PC-3 (cell line): ENCODE measurements at regions not wholly inside any gene's neighbourhood (a gene's known extent, or its start where the extent isn't known, plus 50 kb on each side); places are given as distances from the start of the nearest gene placed in this dataset.
A peak's percentile ranks its signal among the peaks of the same experiment; 100 is the strongest.

Experiments used
- ATAC-seq: fragments of 200-7000 bp; cut with Tn5 transposase; 2 replicates; pipeline ENCODE4 v1.9.1; 2020; ENCODE audit warnings: mild to moderate bottlenecking, moderate library complexity
- BruUV-seq: library from RNA; stranded (reverse); fragments of 400-500 nt; replicated peaks from 2 replicates; lab custom pipeline; 2021; lab: Mats Ljungman, UMichigan
- CTCF ChIA-PET: fragments of 300-600 bp; sonication (Branson Sonifier 250); formaldehyde crosslinking; loops from one replicate; lab custom pipeline; 2022; ENCODE audit warnings: antibody characterized with exemption; lab: Charles Lee
- POLR2A ChIA-PET: fragments of 300-600 bp; sonication (Branson Sonifier 250); formaldehyde crosslinking; loops from one replicate; lab custom pipeline; 2022; ENCODE audit warnings: antibody characterized with exemption; ENCODE audit not compliant: unreplicated experiment; lab: Charles Lee
- DNase-seq: peaks from one replicate; pipeline ENCODE4 v3.0.0-alpha.2; 2015
- H2AFZ ChIP-seq: fragments of 300-600 bp; sonication (generic); 2 replicates; pipeline ENCODE4 v1.6.0; 2016; ENCODE audit warnings: antibody characterized with exemption, low read length
- H3F3A ChIP-seq: fragments of 300-600 bp; sonication (generic); one replicate; pipeline ENCODE4 v1.6.0; 2017; ENCODE audit warnings: antibody characterized with exemption, low read length, control low read depth, mild to moderate bottlenecking; ENCODE audit not compliant: unreplicated experiment
- H3K27ac ChIP-seq: fragments of 300-600 bp; sonication (generic); 2 replicates; pipeline ENCODE4 v1.5.1; 2016; ENCODE audit warnings: mild to moderate bottlenecking, low read length
- H3K27me3 ChIP-seq: fragments of 300-600 bp; sonication (generic); 2 replicates; pipeline ENCODE4 v1.6.1; 2016; ENCODE audit warnings: low read length, mixed read lengths
- H3K36me3 ChIP-seq: fragments of 300-600 bp; sonication (generic); 2 replicates; pipeline ENCODE4 v1.6.1; 2016; ENCODE audit warnings: low read depth, mixed run types, low read length, mixed read lengths
- H3K4me1 ChIP-seq: fragments of 300-600 bp; sonication (generic); 2 replicates; pipeline ENCODE4 v1.5.1; 2016; ENCODE audit warnings: low read length; ENCODE audit not compliant: insufficient read depth
- H3K4me2 ChIP-seq: fragments of 300-600 bp; sonication (generic); 2 replicates; pipeline ENCODE4 v1.6.0; 2016; ENCODE audit warnings: low read length
- H3K4me3 ChIP-seq: fragments of 300-600 bp; sonication (generic); 2 replicates; pipeline ENCODE4 v1.5.1; 2016; ENCODE audit warnings: mild to moderate bottlenecking, low read length, mixed read lengths
- H3K79me2 ChIP-seq: fragments of 300-600 bp; sonication (generic); 2 replicates; pipeline ENCODE4 v1.6.1; 2017; ENCODE audit warnings: low read length, mixed read lengths
- H3K9ac ChIP-seq: fragments of 300-600 bp; sonication (generic); 2 replicates; pipeline ENCODE4 v1.6.0; 2016; ENCODE audit warnings: mild to moderate bottlenecking, low read length
- H3K9me2 ChIP-seq: fragments of 300-600 bp; sonication (generic); replicated peaks from 2 replicates; pipeline ENCODE4 v1.6.1; 2016; ENCODE audit warnings: mixed run types, low read length, mixed read lengths
- H3K9me3 ChIP-seq: fragments of 300-600 bp; sonication (generic); 2 replicates; pipeline ENCODE4 v1.6.1; 2016; ENCODE audit warnings: low read length, mixed read lengths
- H4K20me1 ChIP-seq: fragments of 300-600 bp; sonication (generic); 2 replicates; pipeline ENCODE4 v1.6.1; 2016; ENCODE audit warnings: low read length, mixed read lengths
- CTCF ChIP-seq: fragments of 300-600 bp; sonication (generic); conservative IDR thresholded peaks from 2 replicates; pipeline ENCODE4 v1.5.1; 2017; ENCODE audit warnings: antibody characterized with exemption, low read depth, mild to moderate bottlenecking, low read length
- EZH2 ChIP-seq: fragments of 300-600 bp; sonication (generic); IDR thresholded peaks from one replicate; pipeline ENCODE4 v1.6.1; 2017; ENCODE audit warnings: antibody characterized with exemption, mild to moderate bottlenecking, low read length; ENCODE audit not compliant: unreplicated experiment
- EZH2phosphoT487 ChIP-seq: fragments of 300-600 bp; sonication (generic); IDR thresholded peaks from 2 replicates; pipeline ENCODE4 v1.6.1; 2018; ENCODE audit warnings: mild to moderate bottlenecking, antibody characterized with exemption, low read length, borderline replicate concordance
- intact Hi-C: fragments of 100-400 bp; cut with micrococcal nuclease; formaldehyde crosslinking; loops from 2 replicates; pipeline ENCODE4 v1.9.0; 2023

DNA sequence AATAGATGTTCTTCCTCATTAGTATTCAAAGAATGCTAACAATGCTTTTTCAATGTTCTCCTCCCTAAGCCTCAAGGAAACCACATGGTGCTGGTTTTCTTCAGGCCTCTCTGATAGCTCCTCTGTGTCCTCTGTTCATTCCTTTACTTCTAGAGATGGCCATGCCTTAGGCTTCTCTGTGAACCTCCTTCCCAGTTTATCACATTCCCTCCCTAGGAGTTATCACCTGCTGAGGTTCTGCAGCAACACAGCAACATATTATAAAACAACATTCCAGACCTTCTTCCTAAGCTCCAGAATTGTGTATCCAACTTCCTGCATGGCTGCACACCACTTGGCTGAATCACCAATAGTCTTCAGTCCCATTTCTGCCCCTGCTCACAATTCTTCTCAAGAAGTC, 325.5 kb downstream of the IRS1 start:
- peaks cover 27% of the 10 kb centered on the region for H3K4me1 ChIP-seq
- no peak overlapping the region for H3K9ac ChIP-seq
- CTCF ChIA-PET = no interaction called here
- POLR2A ChIA-PET = interaction anchor here (0.6 kb wide), 1 partner anchor 46 kb away, joined by 4 read pairs; no protein-coding TSS in a partner anchor
- H3K9me3 ChIP-seq = no peaks in the 10 kb centered on the region
- no peak overlapping the region for H3K4me2 ChIP-seq
- no peaks in the 10 kb centered on the region for H3K27me3 ChIP-seq
- DNase-seq = no peak
- H3F3A ChIP-seq = no peaks in the 10 kb centered on the region
- intact Hi-C loops = no loop called here
- H3K4me3 ChIP-seq = no peak overlapping the region
- no TSS peak for BruUV-seq
- H4K20me1 ChIP-seq = no peaks in the 10 kb centered on the region
- H2AFZ ChIP-seq = no peak overlapping the region
- H3K27ac ChIP-seq = no peak overlapping the region
- TF ChIP-seq CTCF (no peak), EZH2phosphoT487 (no peak), EZH2 (no peak)
- H3K79me2 ChIP-seq = no peaks in the 10 kb centered on the region
- ATAC-seq = no peak
- no peaks in the 10 kb centered on the region for H3K9me2 ChIP-seq
- no peaks in the 10 kb centered on the region for H3K36me3 ChIP-seq

DNA sequence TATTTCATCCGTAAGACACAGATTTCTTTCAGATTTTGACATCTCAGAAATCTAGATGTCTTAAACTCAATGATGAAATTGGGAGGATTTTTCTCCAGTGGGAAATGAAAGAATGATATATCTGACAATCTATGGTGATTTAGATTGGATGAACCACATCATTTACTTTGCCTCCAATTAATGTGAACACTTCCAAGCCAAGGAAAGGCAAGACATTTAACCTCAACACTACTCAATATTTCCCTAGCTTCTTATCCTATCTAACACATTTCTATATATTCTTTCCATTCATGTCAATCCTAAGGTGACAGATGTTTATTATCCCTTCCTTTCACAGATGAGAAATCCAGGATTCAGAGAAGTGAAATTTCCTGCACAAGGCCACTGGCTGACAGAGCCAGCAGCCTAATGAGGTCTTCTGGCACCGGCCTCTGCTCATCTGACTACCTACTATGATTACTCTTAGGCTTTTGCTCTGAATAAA, 327.6 kb downstream of the IRS1 start:
- ChIA-PET POLR2A (no interaction called here), CTCF (no interaction called here)
- peaks cover 25% of the 10 kb centered on the region for H3K4me1 ChIP-seq
- H2AFZ ChIP-seq = no peak overlapping the region
- H3K27me3 ChIP-seq = no peaks in the 10 kb centered on the region
- no peak overlapping the region for H3K4me3 ChIP-seq
- TF ChIP-seq EZH2phosphoT487 (no peak), EZH2 (no peak)
- no peak overlapping the region for H3K27ac ChIP-seq
- no peak overlapping the region for H3K4me2 ChIP-seq
- H3K9ac ChIP-seq = no peak overlapping the region
- no peaks in the 10 kb centered on the region for H4K20me1 ChIP-seq
- intact Hi-C loops = no loop called here
- ATAC-seq (no peak), DNase-seq (no peak)
- BruUV-seq = no TSS peak
- H3K79me2 ChIP-seq = no peaks in the 10 kb centered on the region
- no peaks in the 10 kb centered on the region for H3K9me3 ChIP-seq
- no peaks in the 10 kb centered on the region for H3K36me3 ChIP-seq
- no peaks in the 10 kb centered on the region for H3K9me2 ChIP-seq
- no peaks in the 10 kb centered on the region for H3F3A ChIP-seq

- H3K4me3 ChIP-seq = no peak overlapping the region
- TF ChIP-seq EZH2 = no peak
- no peak for TF ChIP-seq CTCF
These were observed 332.0 kb downstream of the IRS1 start for GRCh38 chr2:226467633-226468032.

More at GRCh38 chr2:226467633-226468032, 332.0 kb downstream of the IRS1 start:
- H4K20me1 ChIP-seq = no peaks in the 10 kb centered on the region
- H3K9me2 ChIP-seq = no peaks in the 10 kb centered on the region
- H3K4me1 ChIP-seq = peaks cover 11% of the 10 kb centered on the region; the same call in 1 of the 2 replicates
- POLR2A ChIA-PET = no interaction called here
- peak; percentile 56 for DNase-seq
- peak overlapping the region; percentile 29; the same call in 1 of the 2 replicates for H3K27ac ChIP-seq
- no peaks in the 10 kb centered on the region for H3K79me2 ChIP-seq
- H3K36me3 ChIP-seq = no peaks in the 10 kb centered on the region
- H3F3A ChIP-seq = no peaks in the 10 kb centered on the region
- peak; percentile 96 for ATAC-seq
- intact Hi-C loops = no loop called here
- BruUV-seq = no TSS peak
- no peak overlapping the region for H3K9ac ChIP-seq
- H2AFZ ChIP-seq = no peak overlapping the region
- CTCF ChIA-PET = no interaction called here
- no peaks in the 10 kb centered on the region for H3K9me3 ChIP-seq
- H3K4me2 ChIP-seq = no peak overlapping the region
- H3K27me3 ChIP-seq = no peaks in the 10 kb centered on the region
